GM18498 (cell line): ENCODE measurements at regions not wholly inside any gene's neighbourhood (a gene's known extent, or its start where the extent isn't known, plus 50 kb on each side); places are given as distances from the start of the nearest gene placed in this dataset.

ENCODE experiments used
- ATAC-seq: cut with Tn5 transposase; IDR thresholded peaks from one replicate; pipeline ENCODE4 v1.9.1; 2021; ENCODE audit warnings: mild to moderate bottlenecking, moderate library complexity; ENCODE audit not compliant: unreplicated experiment

- no peak for ATAC-seq
Measured at GRCh38 chr11:41955635-41956400, 496.4 kb upstream of the LRRC4C start.

DNA sequence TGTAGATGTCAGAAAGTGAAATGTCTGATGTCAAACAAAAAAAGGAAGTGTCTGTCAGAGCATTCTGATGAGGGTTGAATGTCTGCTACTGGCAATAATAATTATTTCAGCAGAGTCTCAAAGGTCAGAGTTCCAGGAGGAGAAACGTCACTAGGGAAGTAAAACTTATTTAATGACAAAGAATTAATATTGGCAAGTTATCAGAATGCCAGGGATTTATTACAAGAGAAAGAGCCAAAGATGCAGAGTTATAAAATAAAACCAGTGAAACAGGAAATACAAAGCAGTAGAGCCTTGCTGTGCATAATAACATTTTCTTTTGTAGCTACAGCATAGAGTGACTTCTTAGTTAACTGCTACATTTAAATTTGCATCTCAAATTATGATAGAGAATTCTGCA is 504.0 kb upstream of the LRRC4C start:
- no peak for ATAC-seq

GRCh38 chr11:41970681-41971080 is 511.2 kb upstream of the LRRC4C start:
- ATAC-seq = no peak

- ATAC-seq = no peak
Measured at GRCh38 chr11:41971592-41971991, 512.1 kb upstream of the LRRC4C start.

DNA sequence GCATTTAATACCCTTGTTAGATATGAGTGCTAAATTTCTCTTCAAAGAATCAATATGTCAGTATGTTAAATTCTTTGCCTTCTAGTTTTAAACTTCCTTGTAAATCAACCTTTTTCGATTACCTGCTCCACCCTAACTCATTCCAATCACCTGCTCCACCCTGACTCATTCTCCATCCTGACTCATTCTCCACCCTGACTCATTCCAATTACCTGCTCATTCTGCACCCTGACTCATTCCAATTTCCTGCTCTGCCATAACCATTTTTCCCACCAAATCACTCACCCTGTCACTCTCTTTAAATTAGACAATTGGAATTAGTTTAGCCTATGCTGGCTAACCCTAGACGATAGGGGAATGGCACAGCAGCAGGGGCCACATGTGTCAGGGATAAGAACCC is 519.5 kb upstream of the LRRC4C start:
- ATAC-seq = no peak

DNA sequence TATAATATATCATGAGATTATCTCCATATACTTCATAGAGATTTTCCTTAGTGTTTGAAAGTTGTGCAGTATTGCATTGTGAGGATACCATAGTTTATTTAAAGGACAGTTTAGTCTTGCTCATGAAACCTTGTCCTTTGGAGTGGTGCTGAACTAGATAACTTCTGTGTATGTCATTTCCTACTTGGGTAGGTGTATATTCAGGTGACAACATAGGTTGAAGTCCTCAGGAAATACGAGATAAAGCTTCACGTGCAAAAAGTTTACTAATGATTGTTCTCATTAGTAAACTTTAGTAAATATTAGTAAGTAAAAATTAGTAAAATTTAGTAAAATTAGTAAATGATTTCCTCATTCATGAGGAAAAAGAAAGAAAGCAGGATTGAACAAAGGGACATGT is 521.3 kb upstream of the LRRC4C start:
- no peak for ATAC-seq

- ATAC-seq = no peak
Measured at GRCh38 chr11:41982276-41982675, 522.8 kb upstream of the LRRC4C start.

GRCh38 chr11:41982975-41983374 is 523.5 kb upstream of the LRRC4C start:
- ATAC-seq = no peak

DNA sequence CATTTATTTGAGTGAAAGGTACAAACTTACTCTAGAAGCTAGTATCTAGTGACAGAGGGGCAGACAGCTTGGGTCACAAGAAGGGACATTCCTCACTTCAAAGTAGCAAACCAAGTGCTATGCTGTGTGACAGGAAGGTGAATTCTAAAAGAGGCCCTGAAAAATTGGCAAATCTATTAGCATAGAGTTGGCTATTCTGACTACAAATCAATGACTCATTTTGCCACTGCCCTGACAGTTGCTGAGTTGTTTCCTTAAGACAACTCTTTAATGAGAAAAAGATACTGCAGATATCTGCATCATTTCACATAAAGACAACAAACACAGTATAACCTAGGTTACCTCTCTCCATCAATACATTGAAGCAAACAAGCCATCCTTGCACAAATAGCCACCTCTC is 524.0 kb upstream of the LRRC4C start:
- no peak for ATAC-seq

DNA sequence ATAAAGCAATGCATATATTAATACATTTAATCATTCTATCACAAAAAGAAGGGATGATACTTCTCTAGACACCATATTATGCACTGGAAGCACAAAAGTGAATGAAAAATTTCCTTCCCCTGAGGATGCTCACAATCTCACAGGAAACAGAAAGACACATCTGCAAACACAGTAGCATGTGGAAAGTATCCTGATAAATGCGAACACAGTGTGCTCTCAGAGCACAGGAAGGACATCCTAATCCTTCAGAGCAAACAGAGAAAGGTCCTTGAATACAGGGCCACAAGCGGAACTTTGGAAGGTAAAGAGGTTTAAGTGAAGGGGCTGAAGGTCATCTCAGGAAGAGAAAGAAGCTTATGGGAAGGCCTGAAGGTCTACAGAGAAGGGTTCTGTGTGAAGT is 524.6 kb upstream of the LRRC4C start:
- ATAC-seq = no peak

GRCh38 chr11:41985799-41986198 is 526.3 kb upstream of the LRRC4C start:
- no peak for ATAC-seq

GRCh38 chr11:41988951-41989572 is 529.6 kb upstream of the LRRC4C start:
- no peak for ATAC-seq

DNA sequence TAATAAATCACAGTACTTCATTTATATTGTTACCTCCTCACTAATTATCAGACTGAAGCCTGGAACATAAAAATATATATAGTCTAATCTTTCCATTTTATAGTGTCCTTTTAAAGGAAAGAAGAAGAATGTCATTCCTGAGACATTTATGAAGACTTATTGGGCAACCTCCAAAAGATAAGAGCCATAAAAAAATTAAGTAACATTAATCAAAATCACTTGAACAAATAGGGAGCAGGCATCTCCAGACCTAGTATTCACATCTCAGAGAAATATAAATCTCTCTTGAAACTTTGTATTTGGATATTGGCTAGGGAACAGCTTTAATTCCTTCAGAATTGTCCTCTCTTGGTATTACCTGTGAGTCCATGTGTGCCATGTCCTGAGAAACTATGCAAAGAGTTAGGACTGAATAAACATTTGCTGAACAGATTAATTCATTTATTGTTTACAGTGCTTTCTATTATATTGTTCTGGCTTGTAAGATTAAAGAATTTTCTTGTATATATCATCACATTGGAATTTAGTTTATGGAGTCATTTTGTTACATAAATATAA is 530.5 kb upstream of the LRRC4C start:
- no peak for ATAC-seq

DNA sequence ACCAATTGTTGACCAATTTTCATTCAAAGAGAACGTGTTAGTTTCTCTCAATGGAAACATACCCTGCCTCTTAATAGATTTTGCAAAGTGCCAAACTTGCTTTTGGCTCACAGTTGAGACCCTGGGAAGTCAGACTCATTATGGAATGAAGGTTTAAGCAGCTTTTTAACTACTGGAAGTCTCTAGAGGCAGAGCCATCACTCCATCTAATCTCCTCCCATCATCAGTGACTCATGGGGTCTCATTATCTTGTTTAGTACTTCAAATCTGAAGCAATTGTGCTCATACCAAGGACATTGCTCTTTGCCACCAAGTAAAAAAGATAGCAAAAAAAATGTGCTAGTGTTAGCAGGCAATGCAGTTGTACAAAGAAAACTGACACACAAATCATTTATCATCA is 537.1 kb upstream of the LRRC4C start:
- no peak for ATAC-seq

GRCh38 chr11:41997844-41998401 is 538.5 kb upstream of the LRRC4C start:
- no peak for ATAC-seq

- ATAC-seq = no peak
Measured at GRCh38 chr11:41999066-41999465, 539.6 kb upstream of the LRRC4C start.

DNA sequence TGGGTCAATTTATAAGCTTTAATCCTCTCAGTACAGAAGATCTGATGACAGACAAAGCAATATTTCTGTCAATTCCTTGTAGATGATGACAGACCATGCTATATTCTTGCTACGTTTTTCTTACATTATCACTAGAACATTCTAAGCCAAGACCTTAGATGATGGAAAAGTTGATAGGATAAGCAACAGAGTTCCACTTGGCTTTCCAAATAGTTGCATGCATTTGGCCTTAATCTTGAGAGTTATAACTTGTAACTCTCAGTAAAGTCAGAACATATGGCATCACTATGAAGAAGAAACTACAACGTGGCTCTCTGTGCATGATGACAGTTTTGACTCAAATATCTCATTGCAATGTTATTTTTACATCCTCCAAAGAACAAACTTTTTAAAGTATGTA is 544.3 kb upstream of the LRRC4C start:
- ATAC-seq = no peak

DNA sequence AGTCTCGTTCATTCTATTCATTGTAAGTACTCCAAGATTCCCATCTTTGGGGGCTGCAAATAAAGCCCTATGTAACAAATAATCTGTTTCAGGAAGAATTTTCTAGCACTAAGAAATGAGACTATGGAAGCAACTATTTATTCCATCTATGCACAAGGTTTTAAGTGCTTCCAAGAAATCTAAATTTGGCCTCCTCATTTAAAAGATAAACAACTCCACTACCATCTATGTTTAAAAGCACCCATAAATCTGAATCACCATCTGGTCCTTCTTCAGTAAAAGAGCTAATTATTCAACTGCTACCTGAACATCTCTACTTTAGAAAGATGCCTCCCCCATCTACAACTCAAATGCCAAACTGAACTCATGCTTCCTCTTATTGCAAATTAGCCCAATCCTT is 547.3 kb upstream of the LRRC4C start:
- ATAC-seq = no peak

- ATAC-seq = no peak
Measured at GRCh38 chr11:42012271-42012670, 552.8 kb upstream of the LRRC4C start.

- no peak for ATAC-seq
Measured at GRCh38 chr11:42013656-42014201, 554.3 kb upstream of the LRRC4C start.

DNA sequence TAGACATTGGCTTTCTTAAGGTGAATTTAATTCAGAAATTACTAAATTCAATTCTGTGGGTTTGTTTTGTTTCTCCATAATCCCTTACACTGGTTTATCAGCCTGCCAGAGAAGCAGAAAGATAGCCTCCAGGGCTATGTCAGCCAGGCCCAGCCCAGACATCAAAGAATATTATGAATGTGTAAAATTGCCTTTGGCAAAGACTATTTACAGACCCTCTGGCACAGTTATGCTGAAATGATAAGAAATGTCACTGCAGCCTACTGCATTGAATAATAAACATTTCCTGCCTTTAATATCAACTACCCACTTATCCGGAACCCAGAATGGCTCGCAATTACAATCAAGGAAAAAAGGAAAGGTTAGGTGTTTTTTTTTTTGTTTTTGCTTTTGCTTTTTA is 562.5 kb upstream of the LRRC4C start:
- ATAC-seq = no peak

- no peak for ATAC-seq
Measured at GRCh38 chr11:42023267-42023666, 563.8 kb upstream of the LRRC4C start.
